K562 (cell line): ENCODE measurements at regions not wholly inside any gene's neighbourhood (a gene's known extent, or its start where the extent isn't known, plus 50 kb on each side); places are given as distances from the start of the nearest gene placed in this dataset.

Source experiments
- ATAC-seq: fragments of 200-7000 bp; cut with Tn5 transposase; 3 replicates; pipeline ENCODE4 v1.9.1; 2020; ENCODE audit warnings: moderate library complexity
- BruUV-seq: library from RNA; stranded (reverse); fragments of 400-500 nt; replicated peaks from 2 replicates; lab custom pipeline; 2021; lab: Mats Ljungman, UMichigan
- CTCF ChIA-PET: fragments of 300-600 bp; formaldehyde crosslinking; extraction: SDS; loops from one replicate; lab custom pipeline; 2021; ENCODE audit warnings: low intra/inter-chr PET ratio; lab: Yijun Ruan, JAX
- POLR2A ChIA-PET: fragments of 300-600, 350-650 bp; sonication (Branson Sonifier 250); formaldehyde crosslinking; extraction: SDS; loops from one replicate; lab custom pipeline; 2021; ENCODE audit warnings: antibody characterized with exemption, inconsistent platforms; lab: Yijun Ruan, JAX
- DNase-seq, 4 experiments: peaks; one replicate each; pipeline versions ENCODE4 v3.0.0 to v3.0.0-alpha.2; 2011 to 2018; ENCODE audit warnings: low spot score in 3 of 4, mixed read lengths in 3 of 4; ENCODE audit errors: extremely low read depth in 1 of 4
- FAIRE-seq: peaks from 2 replicates; lab custom pipeline; 2011; peaks lifted over from hg19 to GRCh38; lab: Jason Lieb, UNC
- H2AFZ ChIP-seq: 2 replicates; pipeline ENCODE4 v1.6.0; 2011; ENCODE audit warnings: low read depth, low read length, control low read depth, inconsistent platforms
- H3K27ac ChIP-seq: fragments of 200-600 bp; 3 replicates; pipeline ENCODE4 v1.8.0; 2011; ENCODE audit warnings: low read depth, mild to moderate bottlenecking, control low read depth, inconsistent platforms, low read length, moderate library complexity, mixed read lengths; ENCODE audit errors: extremely low read depth
- H3K27me3 ChIP-seq, 2 experiments: fragments of 300-600 bp in 1 of 2; 2 replicates in 1 of 2; 3 replicates in 1 of 2; pipeline versions ENCODE4 v1.6.0 to v1.8.0; 2011; ENCODE audit warnings: inconsistent platforms in 2 of 2, low read length in 2 of 2, mild to moderate bottlenecking in 1 of 2, mixed read lengths in 1 of 2, moderate library complexity in 1 of 2; ENCODE audit not compliant: control insufficient read depth in 2 of 2, insufficient read depth in 2 of 2
- H3K36me3 ChIP-seq: fragments of 300-600 bp; 3 replicates; pipeline ENCODE4 v1.8.0; 2011; ENCODE audit warnings: mild to moderate bottlenecking, low read length, inconsistent platforms; ENCODE audit not compliant: control insufficient read depth, insufficient read depth
- H3K4me1 ChIP-seq, 2 experiments: fragments of 200-600 bp in 1 of 2; replicated peaks in 1 of 2; 2 replicates in 1 of 2; 3 replicates in 1 of 2; pipeline versions ENCODE4 v1.5.1 to v1.8.0; 2011; ENCODE audit warnings: inconsistent platforms in 2 of 2, low read length in 2 of 2, mild to moderate bottlenecking in 1 of 2, mixed read lengths in 1 of 2, moderate library complexity in 1 of 2; ENCODE audit not compliant: control insufficient read depth in 2 of 2, insufficient read depth in 2 of 2
- H3K4me2 ChIP-seq: 2 replicates; pipeline ENCODE4 v1.6.1; 2011; ENCODE audit warnings: low read length, control low read depth, inconsistent platforms, mixed read lengths; ENCODE audit not compliant: insufficient read depth
- H3K4me3 ChIP-seq: fragments of 200-600 bp; sonication (generic), shearing (Covaris generic); 2 replicates; pipeline ENCODE4 v1.5.1; 2016; ENCODE audit warnings: control low read depth, inconsistent platforms
- H3K79me2 ChIP-seq: fragments of 200-600 bp; 3 replicates; pipeline ENCODE4 v1.8.0; 2011; ENCODE audit warnings: low read length, inconsistent platforms; ENCODE audit not compliant: control insufficient read depth, insufficient read depth
- H3K9ac ChIP-seq, 2 experiments: 2 replicates each; pipeline versions ENCODE4 v1.6.0 to v1.6.1; 2011; ENCODE audit warnings: low read depth in 2 of 2, low read length in 2 of 2, control low read depth in 1 of 2, inconsistent platforms in 1 of 2, mild to moderate bottlenecking in 1 of 2, mixed read lengths in 1 of 2; ENCODE audit not compliant: insufficient read depth in 1 of 2
- H3K9me1 ChIP-seq: one replicate; pipeline ENCODE4 v1.6.0; 2011; ENCODE audit warnings: inconsistent platforms, mild to moderate bottlenecking, low read length, moderate library complexity; ENCODE audit not compliant: control insufficient read depth, insufficient read depth
- H3K9me3 ChIP-seq: replicated peaks from 2 replicates; pipeline ENCODE4 v1.5.1; 2011; ENCODE audit warnings: low read depth, low read length, inconsistent platforms; ENCODE audit not compliant: control insufficient read depth, insufficient read depth
- H4K20me1 ChIP-seq: replicated peaks from 2 replicates; pipeline ENCODE4 v1.6.1; 2011; ENCODE audit warnings: low read length, inconsistent platforms, mixed read lengths; ENCODE audit not compliant: control insufficient read depth, insufficient read depth
- DEAF1 ChIP-seq: fragments of 450-650 bp; formaldehyde crosslinking; IDR thresholded peaks from 2 replicates; pipeline ENCODE4 v1.4.0; 2020; ENCODE audit warnings: mild to moderate bottlenecking, moderate library complexity
- ELF4 ChIP-seq: fragments of 450-650 bp; formaldehyde crosslinking; IDR thresholded peaks from 2 replicates; pipeline ENCODE4 v1.4.0; 2022; ENCODE audit warnings: missing genetic modification characterization
- NEUROD1 ChIP-seq: fragments of 150-350 bp; IDR thresholded peaks from 2 replicates; pipeline ENCODE4 v1.6.1; 2014; ENCODE audit warnings: borderline replicate concordance, low read length, low read depth; ENCODE audit not compliant: partially characterized antibody
- SP2 ChIP-seq: IDR thresholded peaks from 2 replicates; pipeline ENCODE4 v1.6.1; 2011; ENCODE audit warnings: mild to moderate bottlenecking, low read depth, low read length, moderate library complexity; ENCODE audit not compliant: poor library complexity, severe bottlenecking; ENCODE audit errors: extremely low read depth
- ZNF780A ChIP-seq: fragments of 250-450 bp; sonication (Bioruptor Pico); IDR thresholded peaks from 2 replicates; pipeline ENCODE4 v1.5.0; 2021; ENCODE audit warnings: mild to moderate bottlenecking
- WGBS: fragments of 100-300 bp; shearing (Covaris generic); methylation state at CpG from one replicate; pipeline ENCODE4 v1.1.6; 2016; ENCODE audit warnings: low coverage, mixed read lengths; ENCODE audit not compliant: insufficient coverage; ENCODE audit errors: missing lambda C conversion rate; 5-methylcytosine and 5-hydroxymethylcytosine counted together
- in situ Hi-C: fragments of 300-500 bp; cut with MboI; formaldehyde crosslinking; loops from 4 replicates; pipeline ENCODE4 v1.15.0; 2018; ENCODE audit warnings: inconsistent platforms, mixed read lengths
- intact Hi-C: fragments of 100-400 bp; cut with micrococcal nuclease; formaldehyde crosslinking; loops from 2 replicates; pipeline ENCODE4 v1.14.2; 2022
- TF ChIP-seq, protein P1 (sequence below): fragments of 450-650 bp; IDR thresholded peaks from 2 replicates; pipeline ENCODE4 v1.6.1; 2016; ENCODE audit warnings: antibody characterized with exemption
- TF ChIP-seq, protein P2 (sequence below): sonication (generic); formaldehyde crosslinking; IDR thresholded peaks from 2 replicates; pipeline ENCODE4 v1.8.1; 2023; ENCODE audit warnings: mild to moderate bottlenecking, missing genetic modification reagents

GRCh38 chr3:34568766-34569165, 770.3 kb downstream of the PDCD6IP start (continued):
- no peak for TF ChIP-seq ZNF780A (CRISPR knock-in tag)

- no peak for FAIRE-seq
- no peaks in the 10 kb centered on the region for H3K9me1 ChIP-seq
- ChIA-PET POLR2A (no interaction called here), CTCF (no interaction called here)
- intact Hi-C loops (no loop called here), in situ Hi-C loops (no loop called here)
- no peak overlapping the region for H3K27ac ChIP-seq
- no peak overlapping the region for H2AFZ ChIP-seq
- no peaks in the 10 kb centered on the region for H3K27me3 ChIP-seq
- no peak overlapping the region for H3K4me2 ChIP-seq
- 0% methylated on average over 1 of the region's 1 CpG for WGBS
- BruUV-seq: no TSS peak
- H3K9ac ChIP-seq: no peak overlapping the region
- no peaks in the 10 kb centered on the region for H3K4me1 ChIP-seq
- no peak for DNase-seq
- H4K20me1 ChIP-seq: no peaks in the 10 kb centered on the region
- no peak for ATAC-seq
- no peak overlapping the region for H3K4me3 ChIP-seq
- TF ChIP-seq, protein P1, sequence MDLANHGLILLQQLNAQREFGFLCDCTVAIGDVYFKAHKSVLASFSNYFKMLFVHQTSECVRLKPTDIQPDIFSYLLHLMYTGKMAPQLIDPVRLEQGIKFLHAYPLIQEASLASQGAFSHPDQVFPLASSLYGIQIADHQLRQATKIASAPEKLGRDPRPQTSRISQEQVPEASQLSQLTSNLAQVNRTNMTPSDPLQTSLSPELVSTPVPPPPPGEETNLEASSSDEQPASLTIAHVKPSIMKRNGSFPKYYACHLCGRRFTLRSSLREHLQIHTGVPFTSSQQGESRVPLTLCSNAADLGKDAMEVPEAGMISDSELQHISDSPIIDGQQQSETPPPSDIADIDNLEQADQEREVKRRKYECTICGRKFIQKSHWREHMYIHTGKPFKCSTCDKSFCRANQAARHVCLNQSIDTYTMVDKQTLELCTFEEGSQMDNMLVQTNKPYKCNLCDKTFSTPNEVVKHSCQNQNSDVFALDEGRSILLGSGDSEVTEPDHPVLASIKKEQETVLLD: no peak
- TF ChIP-seq, protein P2, sequence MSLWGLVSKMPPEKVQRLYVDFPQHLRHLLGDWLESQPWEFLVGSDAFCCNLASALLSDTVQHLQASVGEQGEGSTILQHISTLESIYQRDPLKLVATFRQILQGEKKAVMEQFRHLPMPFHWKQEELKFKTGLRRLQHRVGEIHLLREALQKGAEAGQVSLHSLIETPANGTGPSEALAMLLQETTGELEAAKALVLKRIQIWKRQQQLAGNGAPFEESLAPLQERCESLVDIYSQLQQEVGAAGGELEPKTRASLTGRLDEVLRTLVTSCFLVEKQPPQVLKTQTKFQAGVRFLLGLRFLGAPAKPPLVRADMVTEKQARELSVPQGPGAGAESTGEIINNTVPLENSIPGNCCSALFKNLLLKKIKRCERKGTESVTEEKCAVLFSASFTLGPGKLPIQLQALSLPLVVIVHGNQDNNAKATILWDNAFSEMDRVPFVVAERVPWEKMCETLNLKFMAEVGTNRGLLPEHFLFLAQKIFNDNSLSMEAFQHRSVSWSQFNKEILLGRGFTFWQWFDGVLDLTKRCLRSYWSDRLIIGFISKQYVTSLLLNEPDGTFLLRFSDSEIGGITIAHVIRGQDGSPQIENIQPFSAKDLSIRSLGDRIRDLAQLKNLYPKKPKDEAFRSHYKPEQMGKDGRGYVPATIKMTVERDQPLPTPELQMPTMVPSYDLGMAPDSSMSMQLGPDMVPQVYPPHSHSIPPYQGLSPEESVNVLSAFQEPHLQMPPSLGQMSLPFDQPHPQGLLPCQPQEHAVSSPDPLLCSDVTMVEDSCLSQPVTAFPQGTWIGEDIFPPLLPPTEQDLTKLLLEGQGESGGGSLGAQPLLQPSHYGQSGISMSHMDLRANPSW (CRISPR knock-in tag): no peak
- TF ChIP-seq NEUROD1 (no peak), SP2 (no peak), ELF4 (CRISPR knock-in tag) (no peak), DEAF1 (CRISPR knock-in tag) (no peak)
- H3K79me2 ChIP-seq: no peaks in the 10 kb centered on the region
- H3K9me3 ChIP-seq: no peaks in the 10 kb centered on the region
- H3K36me3 ChIP-seq: no peaks in the 10 kb centered on the region
These were observed 771.0 kb downstream of the PDCD6IP start for GRCh38 chr3:34569437-34569836.
